MM.1S (cell line): ENCODE measurements at regions not wholly inside any gene's neighbourhood (a gene's known extent, or its start where the extent isn't known, plus 50 kb on each side); places are given as distances from the start of the nearest gene placed in this dataset.

Experiments
- DNase-seq: peaks from one replicate; pipeline ENCODE4 v3.0.0-alpha.2; 2015
- H2AFZ ChIP-seq: fragments of 300-600 bp; sonication (generic); 2 replicates; pipeline ENCODE4 v1.6.0; 2016; ENCODE audit warnings: antibody characterized with exemption, low read length
- H3F3A ChIP-seq: fragments of 300-600 bp; sonication (generic); 2 replicates; pipeline ENCODE4 v1.6.1; 2016; ENCODE audit warnings: mild to moderate bottlenecking, antibody characterized with exemption, low read length, moderate library complexity, mixed read lengths; ENCODE audit not compliant: insufficient read depth
- H3K27ac ChIP-seq: fragments of 300-600 bp; sonication (generic); 2 replicates; pipeline ENCODE4 v1.5.1; 2016; ENCODE audit warnings: mild to moderate bottlenecking, low read length
- H3K27me3 ChIP-seq: fragments of 300-600 bp; sonication (generic); replicated peaks from 2 replicates; pipeline ENCODE4 v1.6.0; 2016; ENCODE audit warnings: low read length; ENCODE audit not compliant: insufficient read depth
- H3K36me3 ChIP-seq: fragments of 300-600 bp; sonication (generic); replicated peaks from 2 replicates; pipeline ENCODE4 v1.6.1; 2016; ENCODE audit warnings: mild to moderate bottlenecking, low read length, mixed read lengths; ENCODE audit not compliant: insufficient read depth
- H3K4me1 ChIP-seq: fragments of 300-600 bp; sonication (generic); 2 replicates; pipeline ENCODE4 v1.6.1; 2016; ENCODE audit warnings: low read length, mixed read lengths
- H3K4me2 ChIP-seq: fragments of 300-600 bp; sonication (generic); 2 replicates; pipeline ENCODE4 v1.6.0; 2016; ENCODE audit warnings: low read depth, low read length
- H3K4me3 ChIP-seq: fragments of 300-600 bp; sonication (generic); 2 replicates; pipeline ENCODE4 v1.5.1; 2016; ENCODE audit warnings: low read length, mixed read lengths
- H3K79me2 ChIP-seq: fragments of 300-600 bp; sonication (generic); 2 replicates; pipeline ENCODE4 v1.6.1; 2016; ENCODE audit warnings: mixed run types, low read length, mixed read lengths
- H3K9ac ChIP-seq: fragments of 300-600 bp; sonication (generic); 2 replicates; pipeline ENCODE4 v1.6.1; 2016; ENCODE audit warnings: low read length, mixed read lengths
- H3K9me2 ChIP-seq: fragments of 300-600 bp; sonication (generic); replicated peaks from 2 replicates; pipeline ENCODE4 v1.6.1; 2016; ENCODE audit warnings: mild to moderate bottlenecking, low read length, mixed read lengths; ENCODE audit not compliant: insufficient read depth
- H3K9me3 ChIP-seq: fragments of 300-600 bp; sonication (generic); replicated peaks from 2 replicates; pipeline ENCODE4 v1.6.1; 2016; ENCODE audit warnings: mild to moderate bottlenecking, low read length, mixed read lengths; ENCODE audit not compliant: insufficient read depth
- H4K20me1 ChIP-seq: fragments of 300-600 bp; sonication (generic); 2 replicates; pipeline ENCODE4 v1.6.1; 2016; ENCODE audit warnings: mild to moderate bottlenecking, low read length, moderate library complexity, mixed read lengths; ENCODE audit not compliant: insufficient read depth
- EZH2 ChIP-seq: fragments of 300-600 bp; sonication (generic); optimal IDR thresholded peaks from 2 replicates; pipeline ENCODE3; 2017; ENCODE audit warnings: low read depth, mild to moderate bottlenecking, antibody characterized with exemption, low read length, mixed read lengths
- EZH2phosphoT487 ChIP-seq: fragments of 300-600 bp; sonication (generic); IDR thresholded peaks from 2 replicates; pipeline ENCODE4 v1.6.1; 2018; ENCODE audit warnings: antibody characterized with exemption, low read length
- TF ChIP-seq, protein P1 (sequence below): fragments of 300-600 bp; sonication (generic); IDR thresholded peaks from 2 replicates; pipeline ENCODE4 v1.5.1; 2016; ENCODE audit warnings: antibody characterized with exemption, low read length, mixed read lengths

DNA sequence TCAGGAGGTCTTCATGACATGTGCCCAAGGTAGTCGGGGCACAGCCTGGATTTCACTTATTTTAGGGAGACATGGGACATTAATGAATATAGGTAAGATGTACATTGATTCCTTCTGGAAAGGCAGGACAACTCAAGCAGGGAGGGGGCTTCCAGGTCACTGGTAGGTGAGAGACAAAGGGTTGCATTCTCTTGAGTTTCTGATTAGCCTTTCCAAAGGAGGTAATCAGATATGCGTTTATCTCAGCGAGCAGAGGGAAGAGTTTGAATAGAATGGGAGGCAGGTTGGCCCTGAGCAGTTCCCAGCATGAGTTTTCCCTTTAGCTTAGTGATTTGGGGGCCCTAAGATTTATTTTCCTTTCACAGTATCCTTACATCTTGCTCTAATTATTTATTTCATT, 443.8 kb upstream of the EEF2KMT start:
- Histone ChIP-seq H3K79me2 (no peaks in the 10 kb centered on the region), H3K9ac (no peak overlapping the region), H3K9me3 (no peaks in the 10 kb centered on the region), H3K4me3 (no peak overlapping the region), H3K27ac (no peak overlapping the region), H3K27me3 (no peaks in the 10 kb centered on the region; the same call in 1 of the 2 replicates), H4K20me1 (no peaks in the 10 kb centered on the region), H3K9me2 (no peaks in the 10 kb centered on the region), H3K4me1 (no peaks in the 10 kb centered on the region), H3F3A (no peaks in the 10 kb centered on the region), H3K4me2 (no peak overlapping the region), H2AFZ (no peak overlapping the region), H3K36me3 (no peaks in the 10 kb centered on the region)
- DNase-seq = no peak
- TF ChIP-seq EZH2 (no peak), EZH2phosphoT487 (no peak)

- Histone ChIP-seq H4K20me1 (no peaks in the 10 kb centered on the region), H3K9me3 (no peaks in the 10 kb centered on the region), H3K4me1 (no peaks in the 10 kb centered on the region), H3K36me3 (no peaks in the 10 kb centered on the region), H3K27me3 (no peaks in the 10 kb centered on the region; the same call in 1 of the 2 replicates), H3K4me3 (no peak overlapping the region), H3F3A (no peaks in the 10 kb centered on the region), H2AFZ (no peak overlapping the region), H3K9me2 (no peaks in the 10 kb centered on the region), H3K27ac (no peak overlapping the region), H3K9ac (no peak overlapping the region), H3K4me2 (no peak overlapping the region), H3K79me2 (no peaks in the 10 kb centered on the region)
- no peak for DNase-seq
- TF ChIP-seq EZH2 (no peak), EZH2phosphoT487 (no peak)
- TF ChIP-seq, protein P1, sequence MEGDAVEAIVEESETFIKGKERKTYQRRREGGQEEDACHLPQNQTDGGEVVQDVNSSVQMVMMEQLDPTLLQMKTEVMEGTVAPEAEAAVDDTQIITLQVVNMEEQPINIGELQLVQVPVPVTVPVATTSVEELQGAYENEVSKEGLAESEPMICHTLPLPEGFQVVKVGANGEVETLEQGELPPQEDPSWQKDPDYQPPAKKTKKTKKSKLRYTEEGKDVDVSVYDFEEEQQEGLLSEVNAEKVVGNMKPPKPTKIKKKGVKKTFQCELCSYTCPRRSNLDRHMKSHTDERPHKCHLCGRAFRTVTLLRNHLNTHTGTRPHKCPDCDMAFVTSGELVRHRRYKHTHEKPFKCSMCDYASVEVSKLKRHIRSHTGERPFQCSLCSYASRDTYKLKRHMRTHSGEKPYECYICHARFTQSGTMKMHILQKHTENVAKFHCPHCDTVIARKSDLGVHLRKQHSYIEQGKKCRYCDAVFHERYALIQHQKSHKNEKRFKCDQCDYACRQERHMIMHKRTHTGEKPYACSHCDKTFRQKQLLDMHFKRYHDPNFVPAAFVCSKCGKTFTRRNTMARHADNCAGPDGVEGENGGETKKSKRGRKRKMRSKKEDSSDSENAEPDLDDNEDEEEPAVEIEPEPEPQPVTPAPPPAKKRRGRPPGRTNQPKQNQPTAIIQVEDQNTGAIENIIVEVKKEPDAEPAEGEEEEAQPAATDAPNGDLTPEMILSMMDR = no peak
Observed at GRCh38 chr16:5537347-5537746, 439.8 kb upstream of the EEF2KMT start.

- Histone ChIP-seq H3K4me2 (no peak overlapping the region), H3K9me3 (no peaks in the 10 kb centered on the region), H3K4me1 (no peaks in the 10 kb centered on the region), H3K27ac (no peak overlapping the region), H3F3A (no peaks in the 10 kb centered on the region), H3K27me3 (no peaks in the 10 kb centered on the region), H2AFZ (no peak overlapping the region), H3K36me3 (no peaks in the 10 kb centered on the region), H3K4me3 (no peak overlapping the region), H3K79me2 (no peaks in the 10 kb centered on the region), H3K9ac (no peak overlapping the region), H3K9me2 (no peaks in the 10 kb centered on the region), H4K20me1 (no peaks in the 10 kb centered on the region)
- TF ChIP-seq, protein P1 = no peak
- TF ChIP-seq EZH2 (no peak), EZH2phosphoT487 (no peak)
- DNase-seq = no peak
Observed at GRCh38 chr16:5533321-5533888, 435.8 kb upstream of the EEF2KMT start.

DNA sequence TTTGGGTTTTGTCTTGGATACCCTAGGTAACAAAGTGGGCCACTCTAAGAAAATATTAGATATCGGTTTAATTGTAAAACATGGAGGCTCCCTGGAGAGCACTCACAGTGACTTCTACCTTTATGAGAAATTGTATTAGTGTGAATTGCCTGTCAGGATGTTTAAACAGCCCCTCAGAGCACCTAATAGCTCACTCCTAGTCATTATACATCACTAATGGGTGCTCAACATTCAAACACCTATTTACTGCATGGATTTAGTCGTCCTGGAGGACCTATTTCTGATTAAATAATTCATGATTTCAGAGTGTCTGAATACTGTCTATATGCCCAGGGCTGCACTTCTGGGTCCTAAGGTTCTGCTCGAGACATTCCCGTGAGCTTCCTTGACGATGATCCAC, 430.2 kb upstream of the EEF2KMT start:
- Histone ChIP-seq H3K27me3 (no peaks in the 10 kb centered on the region), H4K20me1 (no peaks in the 10 kb centered on the region), H3K36me3 (no peaks in the 10 kb centered on the region), H3K4me3 (no peak overlapping the region), H2AFZ (no peak overlapping the region), H3F3A (no peaks in the 10 kb centered on the region), H3K79me2 (no peaks in the 10 kb centered on the region), H3K9me3 (no peaks in the 10 kb centered on the region), H3K27ac (no peak overlapping the region), H3K9ac (no peak overlapping the region), H3K4me1 (no peaks in the 10 kb centered on the region), H3K9me2 (no peaks in the 10 kb centered on the region), H3K4me2 (no peak overlapping the region)
- TF ChIP-seq EZH2 (no peak), EZH2phosphoT487 (no peak)
- TF ChIP-seq, protein P1 = no peak
- DNase-seq = no peak
